ENCODE measurements at regions not wholly inside any gene's neighbourhood (a gene's known extent, or its start where the extent isn't known, plus 50 kb on each side); places are given as distances from the start of the nearest gene placed in this dataset.

GRCh38 chr10:78292982-78293865, 259.6 kb downstream of the RPS24 start:
- ChIA-PET POLR2A (interaction anchor here (1.0 kb wide), 1 partner anchor 9 kb away, joined by 3 read pairs; no protein-coding TSS in a partner anchor), CTCF (interaction anchor here (0.5 to 1.2 kb wide), 4 partner anchors 32 to 126 kb away, joined by 3 read pairs; no protein-coding TSS in a partner anchor)
- TF ChIP-seq FOXA1 (IDR thresholded peaks at IDR 0.05) (no peak), ZNF384 (IDR thresholded peaks at IDR 0.05) (no peak), LEF1 (IDR thresholded peaks at IDR 0.05; ENCODE audit: borderline replicate concordance) (no peak), SP1 (IDR thresholded peaks at IDR 0.05) (no peak), BHLHE40 (IDR thresholded peaks at IDR 0.05; ENCODE audit: borderline replicate concordance) (no peak), FOXM1 (IDR thresholded peaks at IDR 0.05; ENCODE audit: borderline replicate concordance) (no peak), FOXK2 (IDR thresholded peaks at IDR 0.05) (no peak), ARNT (IDR thresholded peaks at IDR 0.05) (no peak), SUZ12 (IDR thresholded peaks at IDR 0.05) (no peak), HDGF (IDR thresholded peaks at IDR 0.05; ENCODE audit: borderline replicate concordance) (no peak)
- TF ChIP-seq, protein P1, sequence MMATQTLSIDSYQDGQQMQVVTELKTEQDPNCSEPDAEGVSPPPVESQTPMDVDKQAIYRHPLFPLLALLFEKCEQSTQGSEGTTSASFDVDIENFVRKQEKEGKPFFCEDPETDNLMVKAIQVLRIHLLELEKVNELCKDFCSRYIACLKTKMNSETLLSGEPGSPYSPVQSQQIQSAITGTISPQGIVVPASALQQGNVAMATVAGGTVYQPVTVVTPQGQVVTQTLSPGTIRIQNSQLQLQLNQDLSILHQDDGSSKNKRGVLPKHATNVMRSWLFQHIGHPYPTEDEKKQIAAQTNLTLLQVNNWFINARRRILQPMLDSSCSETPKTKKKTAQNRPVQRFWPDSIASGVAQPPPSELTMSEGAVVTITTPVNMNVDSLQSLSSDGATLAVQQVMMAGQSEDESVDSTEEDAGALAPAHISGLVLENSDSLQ (IDR thresholded peaks at IDR 0.05): no peak
- DNase-seq (ENCODE audit: extremely low spot score): peak; percentile 23

DNA sequence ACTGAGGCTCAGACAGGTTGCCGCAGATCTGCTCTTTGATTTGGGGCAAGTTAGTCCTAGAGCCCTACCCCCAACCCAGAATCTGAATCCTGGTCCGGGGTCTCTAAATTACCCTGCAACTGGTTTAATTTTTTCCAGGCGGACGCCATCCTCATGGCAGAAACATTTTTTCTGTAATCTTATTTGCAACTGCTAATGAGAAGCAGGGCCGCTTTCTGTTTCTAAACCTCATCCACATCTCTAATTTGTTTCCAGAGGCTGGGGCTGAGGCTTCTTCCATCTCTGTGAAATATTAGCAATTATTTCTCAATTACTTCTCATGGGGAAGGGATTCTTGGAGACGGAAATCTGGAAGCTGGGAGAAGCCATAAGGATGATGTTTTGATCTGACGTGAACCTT, 261.6 kb downstream of the RPS24 start:
- ChIA-PET CTCF (no interaction called here), POLR2A (no interaction called here)
- no peak for TF ChIP-seq ARNT (IDR thresholded peaks at IDR 0.05)
- TF ChIP-seq FOXM1 (IDR thresholded peaks at IDR 0.05; ENCODE audit: borderline replicate concordance): no peak
- no peak for TF ChIP-seq SP1 (IDR thresholded peaks at IDR 0.05)
- no peak for TF ChIP-seq BHLHE40 (IDR thresholded peaks at IDR 0.05; ENCODE audit: borderline replicate concordance)
- TF ChIP-seq FOXK2 (IDR thresholded peaks at IDR 0.05): no peak
- TF ChIP-seq ZNF384 (IDR thresholded peaks at IDR 0.05): no peak
- TF ChIP-seq LEF1 (IDR thresholded peaks at IDR 0.05; ENCODE audit: borderline replicate concordance): no peak
- TF ChIP-seq HDGF (IDR thresholded peaks at IDR 0.05; ENCODE audit: borderline replicate concordance): no peak
- TF ChIP-seq ELF4 (IDR thresholded peaks at IDR 0.05): no peak
- TF ChIP-seq, protein P1 (IDR thresholded peaks at IDR 0.05): no peak
- no peak for TF ChIP-seq FOXA1 (IDR thresholded peaks at IDR 0.05)
- TF ChIP-seq NFRKB (IDR thresholded peaks at IDR 0.05): no peak
- no peak for TF ChIP-seq TARDBP (IDR thresholded peaks at IDR 0.05)
- no peak for TF ChIP-seq SUZ12 (IDR thresholded peaks at IDR 0.05)
- TF ChIP-seq CTBP1 (IDR thresholded peaks at IDR 0.05; ENCODE audit: borderline replicate concordance): no peak
- no peak for TF ChIP-seq L3MBTL2 (conservative IDR thresholded peaks at IDR 0.05)
- DNase-seq (ENCODE audit: extremely low spot score): no peak

DNA sequence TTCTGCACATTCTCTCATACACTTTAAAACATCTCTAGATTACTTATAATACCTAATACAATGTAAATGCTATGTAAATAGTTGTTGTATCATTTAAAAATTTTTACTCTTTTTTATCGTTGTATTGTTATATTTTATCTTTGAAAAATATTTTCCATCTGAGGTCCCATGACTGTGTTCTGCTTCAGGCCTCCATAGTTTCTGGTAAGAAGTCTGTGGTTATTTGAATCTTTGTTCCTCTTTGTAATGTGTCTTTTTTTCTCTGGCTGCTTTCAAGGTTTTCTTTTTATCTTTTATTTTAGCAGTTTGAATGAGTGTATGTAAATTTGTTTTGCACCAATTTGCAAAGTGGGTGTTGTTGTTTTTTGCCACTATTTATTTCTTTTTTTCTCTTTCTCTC, 263.1 kb downstream of the RPS24 start:
- CTCF ChIA-PET: no interaction called here
- DNase-seq (ENCODE audit: extremely low spot score): no peak
- POLR2A ChIA-PET: no interaction called here

DNA sequence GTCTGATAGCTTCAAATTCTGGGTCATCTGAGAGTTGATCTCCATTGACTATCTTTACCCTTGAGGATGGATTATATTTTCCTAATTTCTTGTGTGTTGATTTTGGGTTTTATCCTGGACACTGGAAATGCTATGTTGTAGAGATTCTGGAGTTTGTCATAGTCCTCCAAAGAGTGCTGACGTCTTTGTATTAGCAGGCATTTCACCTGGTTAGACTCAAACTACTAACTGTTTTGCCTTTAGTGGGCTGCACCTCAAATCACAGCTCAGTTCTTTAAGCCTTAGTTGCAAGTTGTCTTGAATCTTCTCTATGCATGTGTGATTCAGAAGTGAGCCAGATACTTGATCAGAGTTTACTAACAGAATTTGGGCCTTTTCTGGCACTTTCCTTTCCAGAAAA, 264.3 kb downstream of the RPS24 start:
- CTCF ChIA-PET: no interaction called here
- POLR2A ChIA-PET: no interaction called here
- DNase-seq (ENCODE audit: extremely low spot score): no peak
- TF ChIP-seq BHLHE40 (IDR thresholded peaks at IDR 0.05; ENCODE audit: borderline replicate concordance) (no peak), L3MBTL2 (conservative IDR thresholded peaks at IDR 0.05) (no peak), FOXK2 (IDR thresholded peaks at IDR 0.05) (no peak), TARDBP (IDR thresholded peaks at IDR 0.05) (no peak), NFRKB (IDR thresholded peaks at IDR 0.05) (no peak), CTBP1 (IDR thresholded peaks at IDR 0.05; ENCODE audit: borderline replicate concordance) (no peak), FOXM1 (IDR thresholded peaks at IDR 0.05; ENCODE audit: borderline replicate concordance) (no peak)
- TF ChIP-seq, protein P1 (IDR thresholded peaks at IDR 0.05): no peak

More for the DNA sequence above, 263.1 kb downstream of the RPS24 start:
- TF ChIP-seq FOXK2 (IDR thresholded peaks at IDR 0.05) (no peak), BHLHE40 (IDR thresholded peaks at IDR 0.05; ENCODE audit: borderline replicate concordance) (no peak)

GRCh38 chr10:78298835-78299234, 265.2 kb downstream of the RPS24 start:
- no peak for TF ChIP-seq FOXA1 (IDR thresholded peaks at IDR 0.05)
- no peak for TF ChIP-seq TARDBP (IDR thresholded peaks at IDR 0.05)
- no peak for TF ChIP-seq L3MBTL2 (conservative IDR thresholded peaks at IDR 0.05)
- no peak for TF ChIP-seq SUZ12 (IDR thresholded peaks at IDR 0.05)
- no peak for TF ChIP-seq NFRKB (IDR thresholded peaks at IDR 0.05)
- no peak for TF ChIP-seq LEF1 (IDR thresholded peaks at IDR 0.05; ENCODE audit: borderline replicate concordance)
- TF ChIP-seq HDGF (IDR thresholded peaks at IDR 0.05; ENCODE audit: borderline replicate concordance): no peak
- no peak for TF ChIP-seq BHLHE40 (IDR thresholded peaks at IDR 0.05; ENCODE audit: borderline replicate concordance)
- no peak for TF ChIP-seq ZNF384 (IDR thresholded peaks at IDR 0.05)
- no peak for TF ChIP-seq CTBP1 (IDR thresholded peaks at IDR 0.05; ENCODE audit: borderline replicate concordance)
- TF ChIP-seq, protein P1 (IDR thresholded peaks at IDR 0.05): no peak
- no peak for TF ChIP-seq FOXM1 (IDR thresholded peaks at IDR 0.05; ENCODE audit: borderline replicate concordance)
- TF ChIP-seq ARNT (IDR thresholded peaks at IDR 0.05): no peak
- TF ChIP-seq ELF4 (IDR thresholded peaks at IDR 0.05): no peak
- TF ChIP-seq SP1 (IDR thresholded peaks at IDR 0.05): no peak
- no peak for TF ChIP-seq FOXK2 (IDR thresholded peaks at IDR 0.05)
- no peak for DNase-seq (ENCODE audit: extremely low spot score)
- POLR2A ChIA-PET: no interaction called here
- CTCF ChIA-PET: no interaction called here

Measured in HEK293T (cell line).